Body of pancreas (tissue), 4 donors: ENCODE measurements at regions not wholly inside any gene's neighbourhood (a gene's known extent, or its start where the extent isn't known, plus 50 kb on each side); places are given as distances from the start of the nearest gene placed in this dataset.

ENCODE experiments used
- ATAC-seq: fragments of 150-250 bp; one replicate; pipeline ENCODE4 v1.9.1; 2016
- DNase-seq, 4 donors: peaks; one replicate each; pipeline ENCODE4 v3.0.0-alpha.2; 2019
- H3K27ac ChIP-seq, 4 donors: fragments of 200-600 bp; sonication (generic); 1 replicate in 3 of 4; 2 replicates in 1 of 4; pipeline versions ENCODE4 v1.5.1 to v1.6.1; 2016 to 2019; ENCODE audit warnings: mild to moderate bottlenecking in 1 of 4, mixed read lengths in 1 of 4, moderate library complexity in 1 of 4
- H3K27me3 ChIP-seq, 2 donors: fragments of 200-600 bp; sonication (generic); one replicate each; pipeline ENCODE4 v1.6.0; 2016; ENCODE audit warnings: mild to moderate bottlenecking in 1 of 2
- H3K36me3 ChIP-seq, 2 donors: fragments of 200-600 bp; sonication (generic); replicated peaks in 1 of 2; 2 replicates each; pipeline ENCODE4 v1.5.1; 2016; ENCODE audit warnings: low read depth in 2 of 2; ENCODE audit not compliant: insufficient read depth in 1 of 2
- H3K4me1 ChIP-seq: fragments of 200-600 bp; sonication (generic); one replicate; pipeline ENCODE4 v1.6.0; 2016
- H3K4me3 ChIP-seq, 2 donors: fragments of 200-600 bp; sonication (generic); 1 replicate in 1 of 2; 2 replicates in 1 of 2; pipeline ENCODE4 v1.5.1; 2016 to 2019
- H3K9me3 ChIP-seq, 3 donors: fragments of 200-600 bp; sonication (generic); 1 replicate in 2 of 3; 2 replicates in 1 of 3; pipeline ENCODE4 v1.5.1; 2016
- CTCF ChIP-seq, 7 experiments: fragments of 450-650 bp in 4 of 7; fragments of 200-600 bp in 3 of 7; sonication (generic) in 3 of 7; IDR thresholded peaks; one replicate each; pipeline ENCODE4 v1.5.1; 2016 to 2019; ENCODE audit warnings: antibody characterized with exemption in 7 of 7
- POLR2A ChIP-seq, 3 donors: fragments of 450-650 bp; IDR thresholded peaks; one replicate each; pipeline ENCODE4 v1.6.1; 2016; ENCODE audit warnings: antibody characterized with exemption in 3 of 3, mild to moderate bottlenecking in 2 of 3
- whole genome bisulfite sequencing, 2 donors: methylation state at CpG; one replicate each; pipeline ENCODE4 v1.1.5; 2017; 5-methylcytosine and 5-hydroxymethylcytosine counted together
- intact Hi-C: fragments of 100-400 bp; cut with DNase I; formaldehyde crosslinking; loops from one replicate; pipeline ENCODE4 v1.15.1; 2023

DNA sequence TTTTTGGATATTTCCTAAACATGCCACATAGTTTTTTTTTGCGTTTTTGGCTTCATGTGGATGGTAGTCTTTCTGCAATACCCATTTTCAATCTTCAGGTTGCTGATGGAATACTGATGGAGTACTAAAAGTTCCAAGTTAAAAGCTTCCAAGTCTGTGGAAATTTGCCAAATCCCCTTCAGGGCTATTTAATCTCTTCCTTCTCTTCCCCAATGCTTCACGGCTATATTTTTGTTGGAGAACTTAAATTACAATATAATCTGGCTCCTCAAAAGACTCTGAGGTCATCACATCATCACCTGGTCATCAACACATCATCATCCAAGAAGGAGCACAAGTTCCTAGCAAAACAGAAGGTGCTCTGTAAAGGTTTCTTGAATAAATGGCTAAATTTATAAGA lies 881.0 kb upstream of the TENM4 start:
- DNase-seq (no peak), ATAC-seq (no peak)
- H3K9me3 ChIP-seq, result no peaks in the 10 kb centered on the region
- H3K27me3 ChIP-seq, result no peaks in the 10 kb centered on the region
- 43 to 51% methylated on average over 2 of the region's 2 CpGs for WGBS, 2 donors
- intact Hi-C loops, result no loop called here
- no peaks in the 10 kb centered on the region for H3K4me1 ChIP-seq
- H3K27ac ChIP-seq, result no peak overlapping the region
- H3K36me3 ChIP-seq, result no peaks in the 10 kb centered on the region
- TF ChIP-seq POLR2A (IDR thresholded peaks at IDR 0.05) (no peak), CTCF (IDR thresholded peaks at IDR 0.05) (no peak)
- no peak overlapping the region for H3K4me3 ChIP-seq

- H3K4me1 ChIP-seq, result no peaks in the 10 kb centered on the region
- H3K27ac ChIP-seq, result no peak overlapping the region
- intact Hi-C loops, result no loop called here
- ATAC-seq (no peak), DNase-seq (no peak)
- H3K9me3 ChIP-seq, result no peaks in the 10 kb centered on the region
- H3K4me3 ChIP-seq, result no peak overlapping the region
- no peak for TF ChIP-seq CTCF (IDR thresholded peaks at IDR 0.05)
- no peak for TF ChIP-seq POLR2A (IDR thresholded peaks at IDR 0.05)
- no peaks in the 10 kb centered on the region for H3K27me3 ChIP-seq
- 68 to 75% methylated on average over 4 of the region's 4 CpGs for WGBS, 2 donors
- no peaks in the 10 kb centered on the region for H3K36me3 ChIP-seq
These were observed 879.9 kb upstream of the TENM4 start for GRCh38 chr11:80320765-80321164.

DNA sequence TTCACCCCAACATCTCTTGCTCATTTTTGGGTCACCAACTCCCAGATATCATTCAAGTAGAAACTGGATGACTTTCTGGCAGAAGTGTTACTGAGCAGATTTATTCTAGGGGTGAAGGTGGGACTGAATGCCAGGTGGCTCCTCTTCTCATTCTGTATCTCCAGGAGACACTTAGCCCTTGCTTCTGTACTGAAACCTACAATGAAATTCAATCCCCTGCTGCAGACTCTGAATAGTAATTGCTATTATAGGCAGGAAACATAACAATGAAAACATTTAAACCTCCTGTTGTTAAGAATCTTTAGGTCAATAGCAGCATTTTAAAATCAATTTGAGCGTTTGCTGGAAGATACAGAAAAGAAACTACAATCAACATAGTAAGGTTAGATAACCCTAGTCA lies 879.4 kb upstream of the TENM4 start:
- no peaks in the 10 kb centered on the region for H3K36me3 ChIP-seq
- ATAC-seq, result no peak
- H3K27ac ChIP-seq, result no peak overlapping the region
- DNase-seq, result no peak
- WGBS, 2 donors, result 29 to 53% methylated on average over 1 of the region's 1 CpG
- no peaks in the 10 kb centered on the region for H3K27me3 ChIP-seq
- no peaks in the 10 kb centered on the region for H3K4me1 ChIP-seq
- intact Hi-C loops, result no loop called here
- H3K9me3 ChIP-seq, result no peaks in the 10 kb centered on the region
- H3K4me3 ChIP-seq, result no peak overlapping the region
- TF ChIP-seq POLR2A (IDR thresholded peaks at IDR 0.05) (no peak), CTCF (IDR thresholded peaks at IDR 0.05) (no peak)

- no peaks in the 10 kb centered on the region for H3K36me3 ChIP-seq
- WGBS, 2 donors, result 70 to 79% methylated on average over 1 of the region's 1 CpG
- intact Hi-C loops, result no loop called here
These were observed 876.8 kb upstream of the TENM4 start for GRCh38 chr11:80317612-80318011.

More at GRCh38 chr11:80317612-80318011, 876.8 kb upstream of the TENM4 start:
- H3K4me1 ChIP-seq, result no peaks in the 10 kb centered on the region
- H3K27ac ChIP-seq, result no peak overlapping the region
- no peaks in the 10 kb centered on the region for H3K27me3 ChIP-seq
- no peak overlapping the region for H3K4me3 ChIP-seq
- H3K9me3 ChIP-seq, result no peaks in the 10 kb centered on the region
- no peak for ATAC-seq
- TF ChIP-seq CTCF (IDR thresholded peaks at IDR 0.05) (no peak), POLR2A (IDR thresholded peaks at IDR 0.05) (no peak)
- no peak for DNase-seq
